ENCODE measurements at regions not wholly inside any gene's neighbourhood (a gene's known extent, or its start where the extent isn't known, plus 50 kb on each side); places are given as distances from the start of the nearest gene placed in this dataset.

GRCh38 chr2:67012165-67012564 is 385.0 kb upstream of the ETAA1 start:
- TF ChIP-seq CTCF (conservative IDR thresholded peaks at IDR 0.05), result no peak
- H3K27ac ChIP-seq, result no peak overlapping the region

GRCh38 chr2:67013821-67014220 is 383.3 kb upstream of the ETAA1 start:
- H3K27ac ChIP-seq, result no peak overlapping the region
- TF ChIP-seq CTCF (conservative IDR thresholded peaks at IDR 0.05), result no peak

DNA sequence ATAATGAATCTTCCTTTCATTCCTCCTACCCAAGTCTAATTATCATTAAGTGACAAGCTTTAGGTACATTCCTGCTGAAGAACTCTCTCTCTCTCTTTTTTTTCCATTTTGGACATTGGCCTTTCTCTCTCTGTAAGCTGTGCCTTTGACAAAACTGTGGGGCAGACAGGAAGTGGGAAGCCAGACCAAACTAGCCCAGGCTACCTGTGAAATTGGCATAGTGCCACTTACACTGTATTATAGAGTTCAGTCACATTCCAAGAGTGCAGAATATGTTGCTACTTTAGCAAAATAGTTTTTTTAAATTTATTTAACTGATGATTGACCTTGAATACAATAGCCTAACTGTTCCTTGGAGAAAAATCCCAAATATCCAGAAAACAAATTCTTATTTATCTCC is 381.5 kb upstream of the ETAA1 start:
- no peak for TF ChIP-seq CTCF (conservative IDR thresholded peaks at IDR 0.05)
- no peak overlapping the region for H3K27ac ChIP-seq

GRCh38 chr2:67018301-67018700 is 378.8 kb upstream of the ETAA1 start:
- H3K27ac ChIP-seq, result no peak overlapping the region
- no peak for TF ChIP-seq CTCF (conservative IDR thresholded peaks at IDR 0.05)

- H3K27ac ChIP-seq, result no peak overlapping the region
- no peak for TF ChIP-seq CTCF (conservative IDR thresholded peaks at IDR 0.05)
Measured at GRCh38 chr2:67032076-67032475, 365.1 kb upstream of the ETAA1 start.

DNA sequence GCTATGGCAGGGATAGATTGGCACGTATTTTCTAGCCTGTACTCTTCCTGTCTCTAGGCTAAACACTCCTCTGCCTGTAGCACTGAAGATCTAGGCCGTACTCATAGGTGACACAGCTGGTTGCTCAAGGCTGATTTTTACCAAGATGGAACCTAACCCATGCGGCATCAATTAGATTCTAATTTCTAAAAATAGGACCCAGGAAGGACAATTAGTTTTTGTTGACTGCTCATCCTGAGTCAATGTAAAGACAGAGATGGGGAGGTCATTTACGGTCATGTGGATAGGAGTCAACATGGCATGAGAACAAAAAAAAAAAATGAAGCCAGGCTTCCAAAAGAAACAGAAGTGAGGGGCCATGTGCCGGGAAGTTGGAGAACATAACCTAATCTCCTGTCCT is 360.7 kb upstream of the ETAA1 start:
- no peak for TF ChIP-seq CTCF (conservative IDR thresholded peaks at IDR 0.05)

GRCh38 chr2:67037655-67038054 is 359.5 kb upstream of the ETAA1 start:
- no peak overlapping the region for H3K27ac ChIP-seq
- TF ChIP-seq CTCF (conservative IDR thresholded peaks at IDR 0.05), result no peak

More for the DNA sequence above, 360.7 kb upstream of the ETAA1 start:
- H3K27ac ChIP-seq, result no peak overlapping the region

- no peak for TF ChIP-seq CTCF (conservative IDR thresholded peaks at IDR 0.05)
- H3K27ac ChIP-seq, result no peak overlapping the region
Measured at GRCh38 chr2:67038195-67038594, 358.9 kb upstream of the ETAA1 start.

Measured in VCaP (cell line).